A673 (cell line): ENCODE measurements at regions not wholly inside any gene's neighbourhood (a gene's known extent, or its start where the extent isn't known, plus 50 kb on each side); places are given as distances from the start of the nearest gene placed in this dataset.

ENCODE experiments used
- CTCF ChIP-seq: fragments of 300-800, 200-600 bp; sonication (generic); conservative IDR thresholded peaks from 2 replicates; pipeline ENCODE4 v1.5.1; 2017; ENCODE audit warnings: low read depth, mild to moderate bottlenecking, antibody characterized with exemption, low read length, moderate library complexity, mixed read lengths
- EZH2 ChIP-seq: fragments of 200-600 bp; sonication (generic); IDR thresholded peaks from 2 replicates; pipeline ENCODE4 v1.6.1; 2017; ENCODE audit warnings: borderline replicate concordance, low read depth, mild to moderate bottlenecking, mixed read lengths, antibody characterized with exemption, low read length; ENCODE audit not compliant: poor library complexity, severe bottlenecking

GRCh38 chr5:2813678-2814077 lies 62.2 kb upstream of the IRX2 start:
- no peak for TF ChIP-seq CTCF
- TF ChIP-seq EZH2: no peak
